ENCODE measurements at regions not wholly inside any gene's neighbourhood (a gene's known extent, or its start where the extent isn't known, plus 50 kb on each side); places are given as distances from the start of the nearest gene placed in this dataset.

GRCh38 chr18:42222557-42222956, 267.5 kb downstream of the PIK3C3 start:
- TF ChIP-seq POLR2AphosphoS5 (IDR thresholded peaks at IDR 0.05; ENCODE audit: borderline replicate concordance, low read depth, low read length): no peak
- no peak for TF ChIP-seq EZH2 (IDR thresholded peaks at IDR 0.05)

All from SK-N-MC (cell line).